H1 (cell line): ENCODE measurements at regions not wholly inside any gene's neighbourhood (a gene's known extent, or its start where the extent isn't known, plus 50 kb on each side); places are given as distances from the start of the nearest gene placed in this dataset.

ENCODE experiments used
- CTCF ChIA-PET: fragments of 300-600 bp; sonication (Branson Sonifier 250); formaldehyde crosslinking; loops from one replicate; lab custom pipeline; 2021; ENCODE audit not compliant: partially characterized antibody; lab: Charles Lee
- POLR2A ChIA-PET: fragments of 300-600 bp; sonication (Branson Sonifier 250); formaldehyde crosslinking; loops from one replicate; lab custom pipeline; 2021; ENCODE audit warnings: inconsistent platforms; ENCODE audit not compliant: partially characterized antibody; lab: Charles Lee
- DNase-seq, 2 experiments: peaks; one replicate each; pipeline versions ENCODE4 v3.0.0 to v3.0.0-alpha.2; 2010 to 2022; ENCODE audit warnings: low spot score in 2 of 2, low read depth in 1 of 2, mixed read lengths in 1 of 2
- FAIRE-seq: peaks from 2 replicates; lab custom pipeline; 2011; peaks lifted over from hg19 to GRCh38; lab: Jason Lieb, UNC
- H2AFZ ChIP-seq: 2 replicates; pipeline ENCODE4 v1.8.1; 2012; ENCODE audit warnings: low read length, inconsistent platforms
- H2AK5ac ChIP-seq: 2 replicates; pipeline ENCODE4 v1.6.1; 2013; ENCODE audit warnings: low read depth, low read length
- H2BK120ac ChIP-seq: replicated peaks from 2 replicates; pipeline ENCODE3; 2013; ENCODE audit warnings: low read depth, low read length, inconsistent platforms
- H2BK12ac ChIP-seq: 2 replicates; pipeline ENCODE4 v1.6.1; 2013; ENCODE audit warnings: low read depth, low read length
- H2BK15ac ChIP-seq: 2 replicates; pipeline ENCODE4 v1.6.1; 2013; ENCODE audit warnings: low read length
- H2BK20ac ChIP-seq: 2 replicates; pipeline ENCODE4 v1.6.1; 2013; ENCODE audit warnings: low read length
- H2BK5ac ChIP-seq: 2 replicates; pipeline ENCODE4 v1.6.1; 2013; ENCODE audit warnings: low read depth, low read length
- H3K14ac ChIP-seq: 2 replicates; pipeline ENCODE4 v1.6.1; 2013; ENCODE audit warnings: inconsistent platforms; ENCODE audit not compliant: insufficient read length
- H3K18ac ChIP-seq: 2 replicates; pipeline ENCODE4 v1.6.1; 2013; ENCODE audit warnings: low read length; ENCODE audit errors: extremely low read depth
- H3K23ac ChIP-seq: 2 replicates; pipeline ENCODE4 v1.6.1; 2013; ENCODE audit warnings: inconsistent platforms; ENCODE audit not compliant: insufficient read length
- H3K23me2 ChIP-seq: 2 replicates; pipeline ENCODE4 v1.6.1; 2013; ENCODE audit warnings: low read depth, low read length
- H3K27ac ChIP-seq: 2 replicates; pipeline ENCODE4 v1.6.1; 2011; ENCODE audit warnings: low read depth, low read length, inconsistent platforms
- H3K27me3 ChIP-seq, 4 experiments: replicated peaks in 1 of 4; 1 replicate in 1 of 4; 2 replicates in 3 of 4; pipeline versions ENCODE4 v1.6.1 to v1.8.1; 2011 to 2013; ENCODE audit warnings: low read length in 3 of 4, mild to moderate bottlenecking in 3 of 4, inconsistent platforms in 2 of 4, mixed read lengths in 2 of 4, moderate library complexity in 1 of 4; ENCODE audit not compliant: control insufficient read depth in 3 of 4, insufficient read depth in 3 of 4; ENCODE audit errors: extremely low read depth in 1 of 4
- H3K36me3 ChIP-seq, 4 experiments: 2 replicates each; pipeline versions ENCODE4 v1.6.1 to v1.8.1; 2011 to 2013; ENCODE audit warnings: mild to moderate bottlenecking in 4 of 4, low read length in 3 of 4, moderate library complexity in 2 of 4, control low read depth in 1 of 4, inconsistent platforms in 1 of 4; ENCODE audit not compliant: insufficient read depth in 4 of 4, control insufficient read depth in 2 of 4
- H3K4ac ChIP-seq: replicated peaks from 2 replicates; pipeline ENCODE3; 2013; ENCODE audit warnings: low read length, low read depth, mixed read lengths, inconsistent platforms; ENCODE audit not compliant: insufficient read length
- H3K4me1 ChIP-seq, 4 experiments: replicated peaks in 1 of 4; 1 replicate in 1 of 4; 2 replicates in 3 of 4; pipeline versions ENCODE4 v1.6.1 to v1.8.1; 2011 to 2013; ENCODE audit warnings: low read length in 3 of 4, inconsistent platforms in 2 of 4, mixed read lengths in 1 of 4; ENCODE audit not compliant: insufficient read depth in 4 of 4, control insufficient read depth in 3 of 4
- H3K4me2 ChIP-seq, 2 experiments: 2 replicates each; pipeline versions ENCODE4 v1.6.1 to v1.8.1; 2011 to 2013; ENCODE audit warnings: low read depth in 2 of 2, low read length in 2 of 2, control low read depth in 1 of 2, inconsistent platforms in 1 of 2, mild to moderate bottlenecking in 1 of 2; ENCODE audit not compliant: insufficient read depth in 1 of 2
- H3K4me3 ChIP-seq, 4 experiments: fragments of 200-600, 300-600 bp in 1 of 4; sonication (generic), shearing (Covaris generic), sonication (Bioruptor Twin) in 1 of 4; 2 replicates each; pipeline versions ENCODE4 v1.5.1 to v1.8.1; 2011 to 2016; ENCODE audit warnings: low read length in 4 of 4, low read depth in 3 of 4, control low read depth in 2 of 4, inconsistent platforms in 2 of 4, mild to moderate bottlenecking in 2 of 4, mixed read lengths in 1 of 4, moderate library complexity in 1 of 4; ENCODE audit not compliant: insufficient read depth in 2 of 4; ENCODE audit errors: extremely low read depth in 1 of 4
- H3K56ac ChIP-seq: replicated peaks from 2 replicates; pipeline ENCODE3; 2013; ENCODE audit warnings: low read depth, mild to moderate bottlenecking, mixed read lengths, low read length, inconsistent platforms; ENCODE audit not compliant: insufficient read length
- H3K79me1 ChIP-seq: 2 replicates; pipeline ENCODE4 v1.6.1; 2013; ENCODE audit warnings: low read depth, low read length, control low read depth
- H3K79me2 ChIP-seq, 2 experiments: 2 replicates each; pipeline versions ENCODE4 v1.6.1 to v1.8.1; 2012 to 2013; ENCODE audit warnings: low read length in 2 of 2, mild to moderate bottlenecking in 2 of 2, inconsistent platforms in 1 of 2; ENCODE audit not compliant: insufficient read depth in 2 of 2, control insufficient read depth in 1 of 2
- H3K9ac ChIP-seq, 4 experiments: replicated peaks in 1 of 4; 1 replicate in 1 of 4; 2 replicates in 3 of 4; pipeline versions ENCODE4 v1.6.1 to v1.8.1; 2011 to 2013; ENCODE audit warnings: low read depth in 3 of 4, low read length in 3 of 4, control low read depth in 2 of 4, mild to moderate bottlenecking in 2 of 4, moderate library complexity in 2 of 4, inconsistent platforms in 1 of 4; ENCODE audit errors: extremely low read depth in 1 of 4
- H3K9me3 ChIP-seq, 2 experiments: 2 replicates each; pipeline versions ENCODE4 v1.6.1 to v1.8.1; 2012 to 2013; ENCODE audit warnings: mild to moderate bottlenecking in 2 of 2, moderate library complexity in 2 of 2, control low read depth in 1 of 2, inconsistent platforms in 1 of 2, low read depth in 1 of 2, low read length in 1 of 2, mixed read lengths in 1 of 2; ENCODE audit not compliant: insufficient read depth in 2 of 2
- H4K20me1 ChIP-seq, 2 experiments: replicated peaks in 1 of 2; 2 replicates each; pipeline versions ENCODE3 to v1.8.1; 2011 to 2013; ENCODE audit warnings: inconsistent platforms in 2 of 2, low read length in 2 of 2, mild to moderate bottlenecking in 1 of 2; ENCODE audit not compliant: insufficient read depth in 2 of 2, control insufficient read depth in 1 of 2
- H4K5ac ChIP-seq: 2 replicates; pipeline ENCODE4 v1.6.1; 2013; ENCODE audit warnings: low read length, low read depth, mixed read lengths, inconsistent platforms; ENCODE audit not compliant: insufficient read length
- H4K8ac ChIP-seq: 2 replicates; pipeline ENCODE4 v1.8.0; 2013; ENCODE audit warnings: mild to moderate bottlenecking, moderate library complexity, low read length, inconsistent platforms; ENCODE audit not compliant: insufficient read depth; ENCODE audit errors: extremely low read depth
- H4K91ac ChIP-seq: replicated peaks from 2 replicates; pipeline ENCODE3; 2013; ENCODE audit warnings: low read length, mixed read lengths, inconsistent platforms; ENCODE audit not compliant: insufficient read length
- BRCA1 ChIP-seq: IDR thresholded peaks from 2 replicates; pipeline ENCODE4 v1.6.1; 2012; ENCODE audit warnings: low read depth, low read length, improper control_type of control experiment
- CEBPB ChIP-seq: IDR thresholded peaks from 2 replicates; pipeline ENCODE4 v1.6.1; 2012; ENCODE audit warnings: low read depth, low read length
- EP300 ChIP-seq, 2 experiments: IDR thresholded peaks; 1 replicate in 1 of 2; 2 replicates in 1 of 2; pipeline ENCODE4 v1.6.1; 2011 to 2012; ENCODE audit warnings: low read depth in 2 of 2, low read length in 2 of 2, mild to moderate bottlenecking in 2 of 2, borderline replicate concordance in 1 of 2, inconsistent platforms in 1 of 2, moderate library complexity in 1 of 2
- KDM5A ChIP-seq: fragments of 200-600 bp; IDR thresholded peaks from 2 replicates; pipeline ENCODE4 v1.7.1; 2012; ENCODE audit warnings: mild to moderate bottlenecking, low read length, inconsistent platforms, mixed read lengths
- POLR2AphosphoS5 ChIP-seq: IDR thresholded peaks from 2 replicates; pipeline ENCODE4 v1.6.1; 2011; ENCODE audit warnings: low read depth, low read length
- RFX5 ChIP-seq: IDR thresholded peaks from 2 replicates; pipeline ENCODE4 v1.6.1; 2011; ENCODE audit warnings: low read depth, low read length, improper control_type of control experiment, borderline replicate concordance
- RXRA ChIP-seq: IDR thresholded peaks from 2 replicates; pipeline ENCODE4 v1.6.1; 2011; ENCODE audit warnings: low read depth, mild to moderate bottlenecking, low read length, moderate library complexity; ENCODE audit not compliant: insufficient read depth
- SIN3A ChIP-seq, 2 experiments: IDR thresholded peaks in 1 of 2; conservative IDR thresholded peaks in 1 of 2; 2 replicates each; pipeline ENCODE4 v1.6.1; 2011 to 2012; ENCODE audit warnings: low read length in 2 of 2, improper control_type of control experiment in 1 of 2, low read depth in 1 of 2, mild to moderate bottlenecking in 1 of 2
- TAF1 ChIP-seq: IDR thresholded peaks from 2 replicates; pipeline ENCODE4 v1.6.1; 2011; ENCODE audit warnings: mild to moderate bottlenecking, low read depth, low read length
- TF ChIP-seq, protein P1 (sequence below): IDR thresholded peaks from 2 replicates; pipeline ENCODE4 v1.6.1; 2012; ENCODE audit warnings: inconsistent platforms

DNA sequence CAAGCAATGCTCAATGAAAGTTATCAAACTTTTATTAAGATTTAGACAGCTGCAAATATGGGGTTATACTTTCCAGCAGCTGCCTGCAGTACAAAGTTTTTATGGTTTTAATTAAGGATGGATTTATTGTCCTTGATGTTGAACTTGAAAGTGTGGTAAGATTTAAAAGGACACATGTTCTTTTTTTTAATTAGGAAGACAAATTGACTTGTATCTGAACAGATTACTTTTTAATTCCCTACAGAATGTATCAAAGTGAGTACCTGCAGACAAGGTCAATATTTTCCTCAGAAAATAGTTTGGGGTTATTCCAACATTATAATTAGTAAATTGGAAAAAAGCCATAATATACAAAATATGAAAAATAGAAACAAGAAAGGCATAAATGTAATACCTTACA lies 218.2 kb upstream of the NEIL3 start:
- ChIA-PET CTCF (interaction anchor here (1.3 kb wide), 1 partner anchor 44 kb away, joined by 5 read pairs; no protein-coding TSS in a partner anchor), POLR2A (no interaction called here)

More for the DNA sequence above, 218.2 kb upstream of the NEIL3 start:
- Histone ChIP-seq H3K14ac (no peak overlapping the region), H2BK120ac (no peak overlapping the region), H2BK5ac (no peak overlapping the region), H2BK15ac (no peak overlapping the region), H3K23ac (no peak overlapping the region), H3K4ac (no peak overlapping the region), H4K20me1 (no peaks in the 10 kb centered on the region), H3K9me3 (no peaks in the 10 kb centered on the region), H2BK12ac (no peak overlapping the region), H3K4me2 (no peak overlapping the region), H2BK20ac (no peak overlapping the region), H2AFZ (no peak overlapping the region), H3K27me3 (no peaks in the 10 kb centered on the region), H3K9ac (no peak overlapping the region), H3K36me3 (no peaks in the 10 kb centered on the region), H3K18ac (no peak overlapping the region), H3K27ac (no peak overlapping the region), H4K5ac (no peak overlapping the region), H3K79me1 (no peaks in the 10 kb centered on the region), H3K56ac (no peak overlapping the region), H4K91ac (no peak overlapping the region), H3K4me3 (no peak overlapping the region), H3K79me2 (no peaks in the 10 kb centered on the region), H2AK5ac (no peak overlapping the region), H3K4me1 (no peaks in the 10 kb centered on the region), H4K8ac (no peak overlapping the region), H3K23me2 (no peaks in the 10 kb centered on the region)
- FAIRE-seq (no peak), DNase-seq (no peak)
- TF ChIP-seq POLR2AphosphoS5 (no peak), CEBPB (no peak), KDM5A (no peak), BRCA1 (no peak), RFX5 (no peak), EP300 (IDR thresholded peaks at IDR 0.05; ENCODE audit: borderline replicate concordance in 1 of 2, low read depth in 2 of 2, low read length in 2 of 2) (no peak), TAF1 (no peak), RXRA (no peak), SIN3A (conservative IDR thresholded peaks at IDR 0.05 in 1 of 2, IDR thresholded peaks at IDR 0.05 in 1 of 2; ENCODE audit: low read depth in 1 of 2, low read length in 2 of 2) (no peak)
- TF ChIP-seq, protein P1, sequence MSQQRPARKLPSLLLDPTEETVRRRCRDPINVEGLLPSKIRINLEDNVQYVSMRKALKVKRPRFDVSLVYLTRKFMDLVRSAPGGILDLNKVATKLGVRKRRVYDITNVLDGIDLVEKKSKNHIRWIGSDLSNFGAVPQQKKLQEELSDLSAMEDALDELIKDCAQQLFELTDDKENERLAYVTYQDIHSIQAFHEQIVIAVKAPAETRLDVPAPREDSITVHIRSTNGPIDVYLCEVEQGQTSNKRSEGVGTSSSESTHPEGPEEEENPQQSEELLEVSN = no peak
